Natural killer cell (primary cell): ENCODE measurements at regions not wholly inside any gene's neighbourhood (a gene's known extent, or its start where the extent isn't known, plus 50 kb on each side); places are given as distances from the start of the nearest gene placed in this dataset.

Experiments used
- ATAC-seq, 3 donors: fragments of 150-1000 bp in 2 of 3; fragments of 200-7000 bp in 1 of 3; cut with Tn5 transposase; 1 replicate in 1 of 3; 2 replicates in 2 of 3; pipeline ENCODE4 v1.10.0; 2021; ENCODE audit warnings: mild to moderate bottlenecking in 2 of 3, moderate library complexity in 2 of 3
- DNase-seq, 2 donors: peaks; one replicate each; pipeline versions ENCODE4 v3.0.0 to v3.0.0-alpha.2; 2013 to 2021; ENCODE audit warnings: mixed read lengths in 1 of 2
- H3K27ac ChIP-seq: one replicate; pipeline ENCODE4 v1.5.1; 2013; ENCODE audit warnings: mild to moderate bottlenecking, low read length
- H3K27me3 ChIP-seq: one replicate; pipeline ENCODE4 v1.6.1; 2013; ENCODE audit warnings: low read length; ENCODE audit not compliant: control insufficient read depth, insufficient read depth
- H3K36me3 ChIP-seq: one replicate; pipeline ENCODE4 v1.6.1; 2013; ENCODE audit warnings: low read length; ENCODE audit not compliant: control insufficient read depth, insufficient read depth
- H3K4me1 ChIP-seq: one replicate; pipeline ENCODE4 v1.6.1; 2013; ENCODE audit warnings: low read length; ENCODE audit not compliant: control insufficient read depth, insufficient read depth
- H3K4me3 ChIP-seq: one replicate; pipeline ENCODE4 v1.5.1; 2013; ENCODE audit warnings: low read length
- H3K9me3 ChIP-seq: one replicate; pipeline ENCODE4 v1.6.1; 2013; ENCODE audit warnings: low read length; ENCODE audit not compliant: control insufficient read depth, insufficient read depth
- H3K27ac Mint-ChIP-seq, 2 donors: one replicate each; pipeline ENCODE4 v1.8.0; 2022; ENCODE audit warnings: mild to moderate bottlenecking in 2 of 2, mixed read lengths in 2 of 2, moderate library complexity in 1 of 2
- H3K27me3 Mint-ChIP-seq, 2 donors: one replicate each; pipeline ENCODE4 v1.8.0; 2022; ENCODE audit warnings: low read depth in 2 of 2, mixed read lengths in 2 of 2
- H3K36me3 Mint-ChIP-seq: one replicate; pipeline ENCODE4 v1.8.0; 2022; ENCODE audit warnings: mixed read lengths
- H3K4me1 Mint-ChIP-seq, 2 donors: one replicate each; pipeline ENCODE4 v1.8.0; 2022; ENCODE audit warnings: mixed read lengths in 2 of 2
- H3K4me3 Mint-ChIP-seq: one replicate; pipeline ENCODE4 v1.8.0; 2022; ENCODE audit warnings: mild to moderate bottlenecking, moderate library complexity, mixed read lengths
- H3K9me3 Mint-ChIP-seq, 2 donors: one replicate each; pipeline ENCODE4 v1.8.0; 2022; ENCODE audit warnings: mixed read lengths in 2 of 2
- CTCF ChIP-seq: fragments of 200-600 bp; IDR thresholded peaks from one replicate; pipeline ENCODE4 v1.8.0; 2022; ENCODE audit warnings: antibody characterized with exemption
- WGBS: methylation state at CpG from one replicate; pipeline ENCODE4 v1.1.7; 2013; ENCODE audit warnings: missing lambda C conversion rate; ENCODE audit not compliant: insufficient coverage; 5-methylcytosine and 5-hydroxymethylcytosine counted together
- intact Hi-C: fragments of 100-400 bp; cut with micrococcal nuclease; formaldehyde crosslinking; loops from one replicate; pipeline ENCODE4 v1.14.2; 2022

DNA sequence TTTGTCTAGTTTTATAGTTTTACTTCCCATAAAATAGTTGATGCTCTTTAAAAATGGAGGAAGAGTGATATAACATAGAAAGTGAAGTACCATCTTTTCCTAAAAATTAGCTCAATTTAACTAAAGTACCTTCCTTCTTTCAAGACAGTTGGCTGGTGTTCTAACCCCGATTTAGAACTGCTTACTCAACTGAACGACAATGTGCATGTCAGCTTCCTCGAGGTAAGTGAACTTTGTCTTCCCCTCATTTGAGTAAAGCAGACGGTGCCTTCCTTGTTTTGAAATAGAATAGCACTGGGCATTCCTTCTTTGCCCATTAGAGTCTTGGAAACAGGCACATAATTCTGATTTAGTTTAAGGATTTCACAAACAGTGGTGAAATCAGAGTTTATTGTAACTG, 1519.2 kb downstream of the EFNB2 start:
- no peak overlapping the region for H3K4me3 Mint-ChIP-seq
- no peak for TF ChIP-seq CTCF
- H3K27me3 ChIP-seq = no peaks in the 10 kb centered on the region
- no peaks in the 10 kb centered on the region for H3K9me3 Mint-ChIP-seq
- no peaks in the 10 kb centered on the region for H3K9me3 ChIP-seq
- H3K36me3 Mint-ChIP-seq = no peaks in the 10 kb centered on the region
- H3K4me1 ChIP-seq = no peaks in the 10 kb centered on the region
- no peaks in the 10 kb centered on the region for H3K4me1 Mint-ChIP-seq
- H3K4me3 ChIP-seq = no peak overlapping the region
- H3K36me3 ChIP-seq = no peaks in the 10 kb centered on the region
- ATAC-seq (no peak), DNase-seq (no peak)
- no peaks in the 10 kb centered on the region for H3K27me3 Mint-ChIP-seq
- intact Hi-C loops = no loop called here
- WGBS = 73% methylated on average over 4 of the region's 4 CpGs
- no peak overlapping the region for H3K27ac Mint-ChIP-seq
- no peak overlapping the region for H3K27ac ChIP-seq

GRCh38 chr13:105008604-105009003, 1526.9 kb downstream of the EFNB2 start:
- no peak for ATAC-seq
- H3K27ac ChIP-seq = no peak overlapping the region
- H3K4me1 ChIP-seq = no peaks in the 10 kb centered on the region
- WGBS = over 99% methylated on average over 4 of the region's 5 CpGs
- H3K27me3 ChIP-seq = no peaks in the 10 kb centered on the region
- no peaks in the 10 kb centered on the region for H3K36me3 ChIP-seq
- intact Hi-C loops = no loop called here
- no peak overlapping the region for H3K4me3 Mint-ChIP-seq
- no peaks in the 10 kb centered on the region for H3K9me3 ChIP-seq
- DNase-seq = no peak
- H3K9me3 Mint-ChIP-seq = no peaks in the 10 kb centered on the region
- no peaks in the 10 kb centered on the region for H3K36me3 Mint-ChIP-seq
- no peak for TF ChIP-seq CTCF
- H3K27me3 Mint-ChIP-seq = no peaks in the 10 kb centered on the region
- no peak overlapping the region for H3K4me3 ChIP-seq
- H3K27ac Mint-ChIP-seq = no peak overlapping the region
- H3K4me1 Mint-ChIP-seq = no peaks in the 10 kb centered on the region

- Mint-ChIP-seq H3K27ac (no peak overlapping the region), H3K4me3 (no peak overlapping the region), H3K9me3 (no peaks in the 10 kb centered on the region), H3K36me3 (no peaks in the 10 kb centered on the region), H3K27me3 (no peaks in the 10 kb centered on the region), H3K4me1 (no peaks in the 10 kb centered on the region)
- no peaks in the 10 kb centered on the region for H3K9me3 ChIP-seq
- H3K27me3 ChIP-seq = no peaks in the 10 kb centered on the region
- no peak overlapping the region for H3K4me3 ChIP-seq
- intact Hi-C loops = no loop called here
- H3K4me1 ChIP-seq = no peaks in the 10 kb centered on the region
- H3K27ac ChIP-seq = no peak overlapping the region
- 90% methylated on average over 4 of the region's 6 CpGs for WGBS
- no peak for TF ChIP-seq CTCF
- DNase-seq (no peak), ATAC-seq (no peak)
- no peaks in the 10 kb centered on the region for H3K36me3 ChIP-seq
These were observed 1528.2 kb downstream of the EFNB2 start for GRCh38 chr13:105007166-105007808.

- Mint-ChIP-seq H3K27me3 (peaks cover 0 to 6% of the 10 kb centered on the region in 2 donors), H3K4me3 (no peak overlapping the region), H3K9me3 (no peaks in the 10 kb centered on the region), H3K27ac (no peak overlapping the region), H3K4me1 (no peaks in the 10 kb centered on the region), H3K36me3 (no peaks in the 10 kb centered on the region)
- WGBS = 96% methylated on average over 3 of the region's 3 CpGs
- Histone ChIP-seq H3K9me3 (no peaks in the 10 kb centered on the region), H3K27ac (no peak overlapping the region), H3K4me1 (no peaks in the 10 kb centered on the region), H3K27me3 (no peaks in the 10 kb centered on the region), H3K36me3 (no peaks in the 10 kb centered on the region), H3K4me3 (no peak overlapping the region)
- DNase-seq (no peak), ATAC-seq (no peak)
- intact Hi-C loops = no loop called here
- TF ChIP-seq CTCF = no peak
These were observed 1539.4 kb downstream of the EFNB2 start for GRCh38 chr13:104996022-104996421.
